ENCODE measurements at regions not wholly inside any gene's neighbourhood (a gene's known extent, or its start where the extent isn't known, plus 50 kb on each side); places are given as distances from the start of the nearest gene placed in this dataset.

DNA sequence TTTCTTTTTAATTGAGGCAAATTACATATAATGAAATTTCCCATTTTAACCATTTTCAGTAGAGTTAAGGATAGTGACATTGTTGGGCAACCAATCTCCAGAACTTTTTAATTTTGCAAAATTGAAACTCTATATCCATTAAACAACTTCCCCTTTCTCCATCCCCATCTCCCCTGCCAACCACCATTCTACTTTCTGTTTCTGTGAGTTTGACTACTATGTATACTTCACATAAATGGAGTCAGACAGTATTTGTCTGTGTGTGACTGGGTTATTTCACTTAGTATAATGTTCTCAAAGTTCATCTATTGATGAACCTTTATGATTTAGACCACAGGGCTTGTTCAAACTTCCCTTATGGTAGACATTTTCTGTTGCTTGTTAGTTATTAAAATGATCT lies 364.5 kb upstream of the MAD2L1 start:
- H3K36me3 Mint-ChIP-seq (ENCODE audit: low read depth), result no peaks in the 10 kb centered on the region

GRCh38 chr4:120418146-120418545 lies 351.5 kb upstream of the MAD2L1 start:
- H3K27ac Mint-ChIP-seq, result no peak overlapping the region
- H3K27me3 Mint-ChIP-seq (ENCODE audit: low read depth, poor library complexity), result no peaks in the 10 kb centered on the region
- H3K36me3 Mint-ChIP-seq (ENCODE audit: low read depth), result no peaks in the 10 kb centered on the region
- no peak for TF ChIP-seq CTCF (IDR thresholded peaks at IDR 0.05)
- H3K4me3 Mint-ChIP-seq, result no peak overlapping the region
- H3K9me3 Mint-ChIP-seq, result peaks cover 15% of the 10 kb centered on the region
- no peaks in the 10 kb centered on the region for H3K4me1 Mint-ChIP-seq
- DNase-seq, result no peak

More for the DNA sequence above, 364.5 kb upstream of the MAD2L1 start:
- no peak overlapping the region for H3K27ac Mint-ChIP-seq
- DNase-seq, result no peak
- no peak for TF ChIP-seq CTCF (IDR thresholded peaks at IDR 0.05)
- no peak overlapping the region for H3K4me3 Mint-ChIP-seq
- no peaks in the 10 kb centered on the region for H3K9me3 Mint-ChIP-seq
- no peaks in the 10 kb centered on the region for H3K27me3 Mint-ChIP-seq (ENCODE audit: low read depth, poor library complexity)
- H3K4me1 Mint-ChIP-seq, result peaks cover 5% of the 10 kb centered on the region

- H3K4me1 Mint-ChIP-seq, result no peaks in the 10 kb centered on the region
- H3K27ac Mint-ChIP-seq, result no peak overlapping the region
- no peak for TF ChIP-seq CTCF (IDR thresholded peaks at IDR 0.05)
- no peak for DNase-seq
- no peak overlapping the region for H3K4me3 Mint-ChIP-seq
- no peaks in the 10 kb centered on the region for H3K27me3 Mint-ChIP-seq (ENCODE audit: low read depth, poor library complexity)
- H3K9me3 Mint-ChIP-seq, result peaks cover 25% of the 10 kb centered on the region
- no peaks in the 10 kb centered on the region for H3K36me3 Mint-ChIP-seq (ENCODE audit: low read depth)
Observed at GRCh38 chr4:120415896-120416295, 349.2 kb upstream of the MAD2L1 start.

- H3K4me1 Mint-ChIP-seq, result no peaks in the 10 kb centered on the region
- peaks cover under 1% of the 10 kb centered on the region for H3K27me3 Mint-ChIP-seq (ENCODE audit: low read depth, poor library complexity)
- DNase-seq, result no peak
- no peak for TF ChIP-seq CTCF (IDR thresholded peaks at IDR 0.05)
- H3K36me3 Mint-ChIP-seq (ENCODE audit: low read depth), result peaks cover 4% of the 10 kb centered on the region
- H3K27ac Mint-ChIP-seq, result no peak overlapping the region
- H3K4me3 Mint-ChIP-seq, result no peak overlapping the region
- H3K9me3 Mint-ChIP-seq, result peaks cover 43% of the 10 kb centered on the region
Observed at GRCh38 chr4:120406960-120407359, 340.3 kb upstream of the MAD2L1 start.

DNA sequence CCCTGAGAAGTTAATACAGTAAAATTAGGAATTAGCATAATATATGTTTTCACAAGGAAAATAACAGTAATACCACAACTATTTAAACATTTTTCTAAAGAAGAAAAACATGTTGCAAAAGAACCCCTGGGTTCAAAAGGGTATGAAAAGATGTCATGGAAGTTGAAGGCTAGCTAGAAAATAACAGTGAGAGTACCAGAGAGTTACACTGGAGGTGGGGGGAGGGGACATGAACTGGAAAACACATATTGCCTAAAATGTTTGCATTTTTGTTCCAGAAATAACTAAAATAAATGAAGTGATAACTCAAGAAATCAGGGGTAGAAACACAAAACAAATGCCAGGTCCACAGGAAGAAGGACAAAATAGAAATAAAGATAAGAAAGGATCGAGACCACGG lies 336.6 kb upstream of the MAD2L1 start:
- Mint-ChIP-seq H3K27ac (no peak overlapping the region), H3K27me3 (ENCODE audit: low read depth, poor library complexity) (peaks cover 4% of the 10 kb centered on the region), H3K4me3 (no peak overlapping the region), H3K9me3 (peaks cover 13% of the 10 kb centered on the region), H3K4me1 (no peaks in the 10 kb centered on the region), H3K36me3 (ENCODE audit: low read depth) (no peaks in the 10 kb centered on the region)
- DNase-seq, result no peak
- no peak for TF ChIP-seq CTCF (IDR thresholded peaks at IDR 0.05)

DNA sequence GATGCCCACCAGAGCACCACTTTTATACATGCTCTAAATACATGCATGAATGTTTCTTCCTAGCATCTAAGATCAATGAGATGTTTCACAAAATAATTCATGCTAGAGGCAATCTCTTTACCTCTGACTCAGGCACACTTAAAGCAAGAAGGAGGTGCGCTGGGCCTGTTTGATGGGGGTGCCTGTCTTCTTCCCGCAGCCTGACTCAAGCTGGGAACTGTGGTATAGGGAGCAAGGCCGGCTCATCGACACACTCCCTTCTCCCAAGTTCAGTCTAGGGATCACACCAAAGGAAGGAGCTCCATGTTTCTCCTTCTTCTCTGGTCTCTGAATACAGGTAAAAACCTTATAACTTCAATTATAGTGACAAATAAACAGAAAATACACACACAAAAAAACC lies 333.8 kb upstream of the MAD2L1 start:
- Mint-ChIP-seq H3K4me1 (no peaks in the 10 kb centered on the region), H3K27me3 (ENCODE audit: low read depth, poor library complexity) (peaks cover 4% of the 10 kb centered on the region), H3K36me3 (ENCODE audit: low read depth) (no peaks in the 10 kb centered on the region), H3K9me3 (no peaks in the 10 kb centered on the region), H3K4me3 (no peak overlapping the region), H3K27ac (no peak overlapping the region)
- no peak for DNase-seq
- TF ChIP-seq CTCF (IDR thresholded peaks at IDR 0.05), result no peak
